ENCODE measurements at regions not wholly inside any gene's neighbourhood (a gene's known extent, or its start where the extent isn't known, plus 50 kb on each side); places are given as distances from the start of the nearest gene placed in this dataset.

- TF ChIP-seq, protein P1, sequence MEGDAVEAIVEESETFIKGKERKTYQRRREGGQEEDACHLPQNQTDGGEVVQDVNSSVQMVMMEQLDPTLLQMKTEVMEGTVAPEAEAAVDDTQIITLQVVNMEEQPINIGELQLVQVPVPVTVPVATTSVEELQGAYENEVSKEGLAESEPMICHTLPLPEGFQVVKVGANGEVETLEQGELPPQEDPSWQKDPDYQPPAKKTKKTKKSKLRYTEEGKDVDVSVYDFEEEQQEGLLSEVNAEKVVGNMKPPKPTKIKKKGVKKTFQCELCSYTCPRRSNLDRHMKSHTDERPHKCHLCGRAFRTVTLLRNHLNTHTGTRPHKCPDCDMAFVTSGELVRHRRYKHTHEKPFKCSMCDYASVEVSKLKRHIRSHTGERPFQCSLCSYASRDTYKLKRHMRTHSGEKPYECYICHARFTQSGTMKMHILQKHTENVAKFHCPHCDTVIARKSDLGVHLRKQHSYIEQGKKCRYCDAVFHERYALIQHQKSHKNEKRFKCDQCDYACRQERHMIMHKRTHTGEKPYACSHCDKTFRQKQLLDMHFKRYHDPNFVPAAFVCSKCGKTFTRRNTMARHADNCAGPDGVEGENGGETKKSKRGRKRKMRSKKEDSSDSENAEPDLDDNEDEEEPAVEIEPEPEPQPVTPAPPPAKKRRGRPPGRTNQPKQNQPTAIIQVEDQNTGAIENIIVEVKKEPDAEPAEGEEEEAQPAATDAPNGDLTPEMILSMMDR (IDR thresholded peaks at IDR 0.05; ENCODE audit: poor library complexity, severe bottlenecking), result no peak
- TF ChIP-seq MXI1 (conservative IDR thresholded peaks at IDR 0.05; ENCODE audit: poor library complexity, severe bottlenecking) (no peak), TAF1 (IDR thresholded peaks at IDR 0.05; ENCODE audit: low read depth) (no peak)
Measured at GRCh38 chr2:8496617-8497016, 185.2 kb upstream of the ID2 start.

Measured in neural cell (in vitro differentiated cells).